HG02678 (cell line): ENCODE measurements at regions not wholly inside any gene's neighbourhood (a gene's known extent, or its start where the extent isn't known, plus 50 kb on each side); places are given as distances from the start of the nearest gene placed in this dataset.

Experiments used
- ATAC-seq: cut with Tn5 transposase; IDR thresholded peaks from one replicate; pipeline ENCODE4 v1.9.1; 2021; ENCODE audit warnings: mild to moderate bottlenecking, moderate library complexity; ENCODE audit not compliant: unreplicated experiment

DNA sequence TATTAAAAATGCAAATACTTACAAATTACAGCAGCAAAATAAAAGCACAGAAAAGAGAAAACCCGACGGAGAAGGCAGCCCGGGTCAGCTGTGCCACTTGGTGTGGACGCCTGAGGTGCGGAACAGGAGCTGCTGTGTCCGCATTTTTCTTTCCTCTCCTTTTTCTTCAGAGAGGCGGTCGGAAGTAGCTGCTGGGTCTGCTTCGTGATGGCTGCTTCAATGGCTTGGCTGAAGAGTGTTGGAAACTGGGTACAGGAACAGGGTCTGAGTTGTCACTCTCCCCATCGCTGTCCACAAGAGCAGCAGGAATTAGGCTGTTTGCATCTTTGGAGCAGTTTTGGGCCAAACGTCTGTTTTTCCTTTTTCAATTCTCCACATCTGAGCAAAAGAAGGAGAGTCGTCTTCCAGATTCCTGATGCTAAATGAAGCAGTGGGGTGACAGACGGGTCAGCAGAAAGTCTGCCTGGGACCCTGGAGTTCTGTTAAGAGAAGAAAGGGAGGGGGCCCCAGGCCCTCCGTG lies 53.5 kb upstream of the ARL8B start:
- no peak for ATAC-seq

GRCh38 chr3:5069627-5070026 lies 52.5 kb upstream of the ARL8B start:
- no peak for ATAC-seq

DNA sequence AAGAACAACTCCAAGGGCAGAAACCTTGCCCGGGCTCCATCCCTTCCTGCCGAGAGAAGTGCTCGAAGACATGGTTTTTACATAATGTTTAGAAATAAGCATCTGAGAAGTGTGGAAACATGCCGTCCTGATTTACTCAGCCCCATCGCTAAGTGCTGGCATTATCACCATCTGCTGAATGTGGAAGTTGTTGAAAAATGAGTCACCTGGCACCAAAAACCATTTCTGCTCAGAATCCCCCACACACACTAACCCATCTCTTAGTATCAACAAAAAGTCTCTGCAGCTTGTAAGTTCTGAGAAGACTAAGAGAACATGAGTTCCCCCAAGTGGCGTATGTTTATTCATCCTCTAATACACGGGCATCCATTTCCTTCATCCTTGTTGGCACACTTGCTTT lies 51.0 kb upstream of the ARL8B start:
- no peak for ATAC-seq

GRCh38 chr3:5072100-5072816 lies 49.8 kb upstream of the ARL8B start:
- ATAC-seq, result no peak
